Neuronal stem cell (in vitro differentiated cells): ENCODE measurements at regions not wholly inside any gene's neighbourhood (a gene's known extent, or its start where the extent isn't known, plus 50 kb on each side); places are given as distances from the start of the nearest gene placed in this dataset.
A peak's percentile ranks its signal among the peaks of the same experiment; 100 is the strongest.

Experiments used
- DNase-seq: peaks from one replicate; pipeline ENCODE4 v3.0.0-alpha.2; 2013; ENCODE audit warnings: low spot score
- H2AFZ ChIP-seq: one replicate; pipeline ENCODE4 v1.6.1; 2013; ENCODE audit warnings: mild to moderate bottlenecking, low read length, inconsistent platforms
- H2AK5ac ChIP-seq: 2 replicates; pipeline ENCODE4 v1.6.1; 2013; ENCODE audit warnings: low read depth, mild to moderate bottlenecking, inconsistent platforms, low read length, moderate library complexity, mixed read lengths
- H2BK120ac ChIP-seq: 2 replicates; pipeline ENCODE4 v1.6.1; 2013; ENCODE audit warnings: low read depth, mild to moderate bottlenecking, inconsistent platforms, low read length, moderate library complexity, mixed read lengths
- H2BK12ac ChIP-seq: one replicate; pipeline ENCODE4 v1.6.1; 2013; ENCODE audit warnings: low read length, inconsistent platforms
- H2BK15ac ChIP-seq: 2 replicates; pipeline ENCODE4 v1.6.1; 2013; ENCODE audit warnings: mild to moderate bottlenecking, low read length, inconsistent platforms, mixed read lengths
- H2BK5ac ChIP-seq: one replicate; pipeline ENCODE4 v1.6.1; 2013; ENCODE audit warnings: inconsistent platforms, mild to moderate bottlenecking, low read length, moderate library complexity
- H3K14ac ChIP-seq: one replicate; pipeline ENCODE4 v1.6.1; 2013; ENCODE audit warnings: low read length, inconsistent platforms
- H3K18ac ChIP-seq: 2 replicates; pipeline ENCODE4 v1.6.1; 2013; ENCODE audit warnings: low read length, inconsistent platforms
- H3K23ac ChIP-seq: 2 replicates; pipeline ENCODE4 v1.6.1; 2013; ENCODE audit warnings: low read depth, mild to moderate bottlenecking, mixed read lengths, low read length, inconsistent platforms; ENCODE audit not compliant: poor library complexity
- H3K27ac ChIP-seq: replicated peaks from 3 replicates; pipeline ENCODE4 v1.5.1; 2013; ENCODE audit warnings: low read length, inconsistent platforms
- H3K27me3 ChIP-seq, 3 experiments: 2 replicates each; pipeline ENCODE4 v1.6.1; 2013; ENCODE audit warnings: low read length in 3 of 3, mild to moderate bottlenecking in 2 of 3, inconsistent platforms in 1 of 3, low read depth in 1 of 3, mixed read lengths in 1 of 3, moderate library complexity in 1 of 3; ENCODE audit not compliant: control insufficient read depth in 3 of 3, insufficient read depth in 3 of 3
- H3K36me3 ChIP-seq, 2 donors: replicated peaks in 1 of 2; 2 replicates each; pipeline ENCODE4 v1.6.1; 2013; ENCODE audit warnings: low read length in 2 of 2; ENCODE audit not compliant: control insufficient read depth in 2 of 2, insufficient read depth in 2 of 2
- H3K4ac ChIP-seq: 2 replicates; pipeline ENCODE4 v1.6.1; 2013; ENCODE audit warnings: inconsistent platforms, mild to moderate bottlenecking, low read length, moderate library complexity
- H3K4me1 ChIP-seq, 2 donors: 1 replicate in 1 of 2; 2 replicates in 1 of 2; pipeline ENCODE4 v1.6.1; 2013; ENCODE audit warnings: low read length in 2 of 2, low read depth in 1 of 2; ENCODE audit not compliant: control insufficient read depth in 2 of 2, insufficient read depth in 1 of 2
- H3K4me2 ChIP-seq: one replicate; pipeline ENCODE4 v1.6.1; 2013; ENCODE audit warnings: mild to moderate bottlenecking, low read length, inconsistent platforms; ENCODE audit not compliant: insufficient read depth, poor library complexity, severe bottlenecking
- H3K4me3 ChIP-seq, 2 donors: 2 replicates each; pipeline ENCODE4 v1.5.1; 2013; ENCODE audit warnings: low read length in 2 of 2, mild to moderate bottlenecking in 2 of 2, inconsistent platforms in 1 of 2, moderate library complexity in 1 of 2
- H3K79me1 ChIP-seq: one replicate; pipeline ENCODE4 v1.6.1; 2013; ENCODE audit warnings: low read depth, mild to moderate bottlenecking, inconsistent platforms, low read length, moderate library complexity
- H3K9ac ChIP-seq: one replicate; pipeline ENCODE4 v1.6.1; 2013; ENCODE audit warnings: mild to moderate bottlenecking, low read depth, low read length, inconsistent platforms; ENCODE audit not compliant: poor library complexity
- H3K9me3 ChIP-seq, 2 donors: replicated peaks in 1 of 2; 2 replicates each; pipeline versions ENCODE3 to v1.6.1; 2013; ENCODE audit warnings: low read length in 2 of 2, mild to moderate bottlenecking in 2 of 2, inconsistent platforms in 1 of 2, low read depth in 1 of 2, mixed read lengths in 1 of 2, moderate library complexity in 1 of 2; ENCODE audit not compliant: control insufficient read depth in 2 of 2, insufficient read depth in 1 of 2
- H4K8ac ChIP-seq: one replicate; pipeline ENCODE4 v1.6.1; 2013; ENCODE audit warnings: low read depth, mild to moderate bottlenecking, inconsistent platforms, low read length, moderate library complexity
- H4K91ac ChIP-seq: one replicate; pipeline ENCODE4 v1.6.1; 2013; ENCODE audit warnings: low read length, low read depth, mild to moderate bottlenecking, inconsistent platforms; ENCODE audit not compliant: poor library complexity
- WGBS, 2 donors: extraction: QIAGEN DNeasy Blood & Tissue Kit; methylation state at CpG; one replicate each; pipeline ENCODE4 v1.1.7; 2013; ENCODE audit warnings: missing lambda C conversion rate in 2 of 2, mixed read lengths in 1 of 2; ENCODE audit not compliant: insufficient read length in 2 of 2, insufficient replicate concordance in 1 of 2; ENCODE audit errors: extremely low coverage in 2 of 2; 5-methylcytosine and 5-hydroxymethylcytosine counted together

DNA sequence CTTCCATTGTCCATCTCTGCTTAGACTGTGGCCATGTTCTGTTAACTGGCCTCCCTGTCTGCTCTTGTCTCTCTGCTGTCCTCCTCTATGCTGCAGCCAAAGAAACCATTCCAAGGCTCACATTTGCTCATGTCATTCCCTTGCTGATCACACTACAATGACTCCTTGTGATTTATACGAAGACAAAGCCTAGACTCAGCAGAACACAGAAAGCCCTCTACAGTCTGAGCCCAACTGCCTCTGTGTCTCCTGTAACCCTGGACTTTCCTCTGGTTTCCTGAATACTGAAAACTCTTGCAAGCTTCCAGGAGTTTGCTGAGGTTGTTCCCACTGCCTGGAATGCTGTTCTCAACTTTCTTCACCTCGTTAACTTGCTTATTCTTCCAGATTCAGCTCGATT, 191.8 kb downstream of the TMEM38B start:
- no CpG with 5 or more reads among the region's 3 CpGs for WGBS, 2 donors
- Histone ChIP-seq H4K8ac (no peak overlapping the region), H4K91ac (no peak overlapping the region)

DNA sequence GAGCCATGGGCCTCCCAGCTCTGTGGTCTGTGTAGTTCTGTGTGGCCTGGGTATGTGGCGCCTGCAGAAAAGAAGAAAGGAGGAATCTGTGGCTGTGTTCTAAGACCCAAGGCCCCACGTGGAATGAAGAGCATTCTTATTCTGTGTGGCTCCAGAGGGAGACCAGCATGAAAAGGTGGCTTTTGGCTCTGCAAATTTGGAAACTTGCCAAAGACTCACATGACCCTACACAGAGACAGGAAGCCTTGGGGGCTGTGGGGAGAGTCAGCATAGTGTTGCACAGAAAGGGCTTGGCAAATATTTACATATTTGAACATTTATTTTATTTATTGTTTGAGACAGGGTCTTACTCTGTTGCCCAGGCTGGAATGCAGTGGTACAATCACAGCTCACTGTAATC, 193.3 kb downstream of the TMEM38B start:
- H2AK5ac ChIP-seq, result no peak overlapping the region
- no peak overlapping the region for H3K27ac ChIP-seq
- no peak overlapping the region for H2BK12ac ChIP-seq
- WGBS, 2 donors, result no CpG with 5 or more reads among the region's 2 CpGs
- H2BK120ac ChIP-seq, result no peak overlapping the region
- H3K9me3 ChIP-seq, result no peaks in the 10 kb centered on the region
- H3K4me3 ChIP-seq, result no peak overlapping the region
- H3K36me3 ChIP-seq, result no peaks in the 10 kb centered on the region
- no peak overlapping the region for H3K14ac ChIP-seq
- H2BK15ac ChIP-seq, result no peak overlapping the region
- no peak overlapping the region for H4K91ac ChIP-seq
- no peak overlapping the region for H2BK5ac ChIP-seq
- H4K8ac ChIP-seq, result no peak overlapping the region
- H3K4ac ChIP-seq, result no peak overlapping the region
- H3K18ac ChIP-seq, result no peak overlapping the region
- no peak for DNase-seq
- H3K9ac ChIP-seq, result no peak overlapping the region
- peak overlapping the region; percentile 21 for H2AFZ ChIP-seq
- no peak overlapping the region for H3K23ac ChIP-seq
- H3K79me1 ChIP-seq, result no peaks in the 10 kb centered on the region
- no peak overlapping the region for H3K4me2 ChIP-seq
- H3K4me1 ChIP-seq, result peaks cover 3 to 6% of the 10 kb centered on the region in 2 donors
- no peaks in the 10 kb centered on the region for H3K27me3 ChIP-seq

More for the DNA sequence above, 191.8 kb downstream of the TMEM38B start:
- H3K36me3 ChIP-seq, result no peaks in the 10 kb centered on the region
- no peaks in the 10 kb centered on the region for H3K27me3 ChIP-seq
- H3K9ac ChIP-seq, result no peak overlapping the region
- no peak overlapping the region for H3K18ac ChIP-seq
- no peak for DNase-seq
- H3K23ac ChIP-seq, result no peak overlapping the region
- H3K9me3 ChIP-seq, result no peaks in the 10 kb centered on the region
- no peak overlapping the region for H2BK15ac ChIP-seq
- H2BK120ac ChIP-seq, result no peak overlapping the region
- no peak overlapping the region for H2AK5ac ChIP-seq
- H3K4me2 ChIP-seq, result no peak overlapping the region
- H2AFZ ChIP-seq, result no peak overlapping the region
- H3K4me1 ChIP-seq, result peaks cover 3 to 6% of the 10 kb centered on the region in 2 donors
- H3K27ac ChIP-seq, result no peak overlapping the region
- no peak overlapping the region for H3K14ac ChIP-seq
- H3K79me1 ChIP-seq, result no peaks in the 10 kb centered on the region
- no peak overlapping the region for H3K4me3 ChIP-seq
- H2BK12ac ChIP-seq, result no peak overlapping the region
- H3K4ac ChIP-seq, result no peak overlapping the region
- H2BK5ac ChIP-seq, result no peak overlapping the region

DNA sequence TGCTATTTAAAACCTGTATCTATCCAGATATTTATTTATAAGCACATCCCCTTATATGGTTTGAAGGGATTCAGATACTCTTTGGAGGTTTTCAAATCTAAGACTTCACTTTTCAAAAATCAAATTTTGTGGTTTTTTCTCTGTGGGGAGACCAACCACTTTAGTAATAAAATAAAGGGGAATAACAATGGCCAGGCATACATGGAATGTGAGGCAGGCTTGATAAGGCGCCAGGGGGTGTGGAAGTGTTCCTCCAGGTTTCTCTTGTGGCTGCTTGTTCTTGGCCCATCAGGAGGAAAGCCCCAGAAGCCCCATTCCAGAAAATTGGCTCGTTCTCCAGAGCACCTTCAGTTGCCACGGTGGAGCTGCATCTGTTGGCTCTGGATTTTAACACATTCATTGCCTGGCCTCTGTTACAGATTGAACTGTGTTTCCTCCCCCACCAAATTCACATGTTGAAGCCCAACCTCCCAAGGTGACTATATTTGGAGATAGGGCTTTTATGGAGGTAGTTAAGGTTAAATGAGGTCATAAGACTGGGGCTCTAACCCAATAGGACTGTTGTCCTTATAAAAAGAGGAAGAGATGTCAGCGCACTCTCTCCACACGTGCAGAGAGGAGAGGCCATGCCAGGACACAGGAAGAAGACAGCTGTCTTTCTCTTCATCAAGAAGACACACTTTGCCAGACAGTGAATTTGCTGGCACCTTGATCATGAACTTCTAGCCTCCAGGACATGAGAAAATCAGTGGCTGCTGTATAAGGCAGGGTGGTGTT, 195.9 kb downstream of the TMEM38B start:
- Histone ChIP-seq H2AK5ac (no peak overlapping the region), H2AFZ (peak overlapping the region; percentile 42), H3K9ac (no peak overlapping the region), H3K4me2 (no peak overlapping the region), H2BK15ac (no peak overlapping the region), H3K4ac (no peak overlapping the region), H3K23ac (no peak overlapping the region), H2BK12ac (no peak overlapping the region), H3K27me3 (no peaks in the 10 kb centered on the region), H3K4me3 (no peak overlapping the region), H4K8ac (no peak overlapping the region), H2BK120ac (no peak overlapping the region), H3K4me1 (peaks cover 3 to 6% of the 10 kb centered on the region in 2 donors), H2BK5ac (no peak overlapping the region), H3K18ac (no peak overlapping the region), H3K14ac (no peak overlapping the region), H3K9me3 (no peaks in the 10 kb centered on the region), H3K79me1 (no peaks in the 10 kb centered on the region), H3K36me3 (no peaks in the 10 kb centered on the region), H4K91ac (no peak overlapping the region), H3K27ac (no peak overlapping the region)
- no peak for DNase-seq
- no CpG with 5 or more reads among the region's 5 CpGs for WGBS, 2 donors

DNA sequence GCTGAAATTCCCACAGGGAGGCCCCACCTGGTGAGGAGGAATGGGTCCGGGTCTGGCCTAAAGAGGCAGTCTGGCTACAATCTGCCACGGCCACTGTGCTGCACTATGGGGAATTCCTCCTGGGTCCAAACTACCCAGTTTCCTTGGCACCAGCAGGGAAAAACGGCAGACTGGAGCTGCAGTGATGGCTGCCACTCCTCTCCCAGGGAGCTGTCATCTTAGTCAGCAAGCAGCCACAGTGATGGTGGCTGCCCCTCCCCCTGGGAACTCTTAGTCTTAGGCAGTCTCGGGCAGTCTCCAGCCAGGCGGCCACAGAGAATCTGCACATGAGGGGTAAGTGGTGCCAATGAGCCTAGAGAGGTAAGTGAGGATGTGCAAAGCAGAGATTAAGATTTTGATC, 205.8 kb downstream of the TMEM38B start:
- DNase-seq, result no peak
- H3K27ac ChIP-seq, result no peak overlapping the region
- no peak overlapping the region for H4K8ac ChIP-seq
- no peak overlapping the region for H4K91ac ChIP-seq
- peak overlapping the region; percentile 64 for H2AK5ac ChIP-seq
- H3K18ac ChIP-seq, result peak overlapping the region; percentile 63
- WGBS, 2 donors, result no CpG with 5 or more reads among the region's 5 CpGs
- H3K4me3 ChIP-seq, result no peak overlapping the region
- no peak overlapping the region for H3K23ac ChIP-seq
- H2AFZ ChIP-seq, result peak overlapping the region; percentile 78
- no peaks in the 10 kb centered on the region for H3K27me3 ChIP-seq
- H3K9ac ChIP-seq, result no peak overlapping the region
- H2BK120ac ChIP-seq, result no peak overlapping the region
- no peaks in the 10 kb centered on the region for H3K79me1 ChIP-seq
- no peak overlapping the region for H3K4ac ChIP-seq
- no peaks in the 10 kb centered on the region for H3K36me3 ChIP-seq
- peaks cover 0 to 17% of the 10 kb centered on the region in 2 donors for H3K9me3 ChIP-seq
- no peak overlapping the region for H3K4me2 ChIP-seq
- H3K14ac ChIP-seq, result peak overlapping the region; percentile 32
- no peak overlapping the region for H2BK12ac ChIP-seq
- H2BK5ac ChIP-seq, result peak overlapping the region; percentile 47
- peaks cover 5 to 10% of the 10 kb centered on the region in 2 donors for H3K4me1 ChIP-seq
- H2BK15ac ChIP-seq, result peak overlapping the region; percentile 35
